ENCODE measurements at regions not wholly inside any gene's neighbourhood (a gene's known extent, or its start where the extent isn't known, plus 50 kb on each side); places are given as distances from the start of the nearest gene placed in this dataset.

GRCh38 chr3:156024904-156025533 is 95.4 kb upstream of the KCNAB1 start:
- TF ChIP-seq CTCF (IDR thresholded peaks at IDR 0.05; ENCODE audit: insufficient read depth, low read length) (no peak), SPI1 (IDR thresholded peaks at IDR 0.05; ENCODE audit: borderline replicate concordance, low read depth) (no peak)
